Fibroblast of lung (primary cell): ENCODE measurements at regions not wholly inside any gene's neighbourhood (a gene's known extent, or its start where the extent isn't known, plus 50 kb on each side); places are given as distances from the start of the nearest gene placed in this dataset.

Source experiments
- EZH2 ChIP-seq: IDR thresholded peaks from 2 replicates; pipeline ENCODE4 v1.5.1; 2012; ENCODE audit warnings: low read length, control low read depth, mild to moderate bottlenecking; ENCODE audit errors: missing control alignments
- TF ChIP-seq, protein P1 (sequence below), 2 donors: IDR thresholded peaks in 1 of 2; conservative IDR thresholded peaks in 1 of 2; 1 replicate in 1 of 2; 2 replicates in 1 of 2; pipeline ENCODE4 v1.5.1; 2011 to 2012; ENCODE audit warnings: low read length in 2 of 2, control low read depth in 1 of 2, inconsistent platforms in 1 of 2, low read depth in 1 of 2, mild to moderate bottlenecking in 1 of 2

DNA sequence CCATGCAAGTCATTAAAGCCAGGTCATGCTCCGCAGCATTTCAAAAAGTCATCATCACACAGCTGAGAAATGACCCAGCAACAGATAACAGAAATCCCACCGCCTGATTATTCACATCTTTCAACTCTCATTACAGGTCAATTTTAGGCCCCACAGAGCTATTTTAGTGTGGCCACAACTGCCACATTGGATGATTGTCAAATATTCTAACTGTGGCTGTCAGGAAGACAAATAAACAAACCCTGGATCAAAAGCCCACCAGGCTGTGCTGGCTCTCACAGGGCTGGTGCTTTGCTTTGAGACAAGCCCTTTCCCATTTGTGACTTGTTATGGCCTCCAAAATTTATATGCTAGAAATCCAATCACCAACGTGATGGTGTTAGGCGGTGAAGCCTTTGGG lies 117.6 kb upstream of the CDC14C start:
- TF ChIP-seq, protein P1, sequence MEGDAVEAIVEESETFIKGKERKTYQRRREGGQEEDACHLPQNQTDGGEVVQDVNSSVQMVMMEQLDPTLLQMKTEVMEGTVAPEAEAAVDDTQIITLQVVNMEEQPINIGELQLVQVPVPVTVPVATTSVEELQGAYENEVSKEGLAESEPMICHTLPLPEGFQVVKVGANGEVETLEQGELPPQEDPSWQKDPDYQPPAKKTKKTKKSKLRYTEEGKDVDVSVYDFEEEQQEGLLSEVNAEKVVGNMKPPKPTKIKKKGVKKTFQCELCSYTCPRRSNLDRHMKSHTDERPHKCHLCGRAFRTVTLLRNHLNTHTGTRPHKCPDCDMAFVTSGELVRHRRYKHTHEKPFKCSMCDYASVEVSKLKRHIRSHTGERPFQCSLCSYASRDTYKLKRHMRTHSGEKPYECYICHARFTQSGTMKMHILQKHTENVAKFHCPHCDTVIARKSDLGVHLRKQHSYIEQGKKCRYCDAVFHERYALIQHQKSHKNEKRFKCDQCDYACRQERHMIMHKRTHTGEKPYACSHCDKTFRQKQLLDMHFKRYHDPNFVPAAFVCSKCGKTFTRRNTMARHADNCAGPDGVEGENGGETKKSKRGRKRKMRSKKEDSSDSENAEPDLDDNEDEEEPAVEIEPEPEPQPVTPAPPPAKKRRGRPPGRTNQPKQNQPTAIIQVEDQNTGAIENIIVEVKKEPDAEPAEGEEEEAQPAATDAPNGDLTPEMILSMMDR (conservative IDR thresholded peaks at IDR 0.05 in 1 of 2, IDR thresholded peaks at IDR 0.05 in 1 of 2; ENCODE audit: low read depth in 1 of 2, low read length in 2 of 2), result no peak
- no peak for TF ChIP-seq EZH2
